IMR-90 (cell line): ENCODE measurements at regions not wholly inside any gene's neighbourhood (a gene's known extent, or its start where the extent isn't known, plus 50 kb on each side); places are given as distances from the start of the nearest gene placed in this dataset.

Source experiments
- ATAC-seq: fragments of 200-7000 bp; cut with Tn5 transposase; 2 replicates; pipeline ENCODE4 v1.9.1; 2020; ENCODE audit warnings: low read depth, mild to moderate bottlenecking, moderate library complexity
- BruUV-seq: library from RNA; stranded (reverse); fragments of 400-500 nt; replicated peaks from 2 replicates; lab custom pipeline; 2021; lab: Mats Ljungman, UMichigan
- CTCF ChIA-PET: fragments of 300-600 bp; formaldehyde crosslinking; extraction: SDS; loops from one replicate; lab custom pipeline; 2021; ENCODE audit warnings: antibody characterized with exemption; lab: Yijun Ruan, JAX
- POLR2A ChIA-PET: fragments of 300-600 bp; sonication (Branson Sonifier 250); formaldehyde crosslinking; loops from one replicate; lab custom pipeline; 2022; ENCODE audit warnings: antibody characterized with exemption; ENCODE audit not compliant: unreplicated experiment; lab: Charles Lee
- DNase-seq: peaks from one replicate; pipeline ENCODE4 v3.0.0; 2013
- H2AFZ ChIP-seq: replicated peaks from 2 replicates; pipeline ENCODE3; 2013; ENCODE audit warnings: low read length, mild to moderate bottlenecking; ENCODE audit not compliant: poor library complexity
- H2AK5ac ChIP-seq: 2 replicates; pipeline ENCODE4 v1.6.1; 2013; ENCODE audit warnings: low read depth, low read length, inconsistent platforms
- H2AK9ac ChIP-seq: replicated peaks from 2 replicates; pipeline ENCODE3; 2013; ENCODE audit warnings: mild to moderate bottlenecking, low read depth, low read length, moderate library complexity; ENCODE audit not compliant: poor library complexity
- H2BK120ac ChIP-seq: 2 replicates; pipeline ENCODE4 v1.6.1; 2013; ENCODE audit warnings: low read depth, low read length, inconsistent platforms
- H2BK15ac ChIP-seq: 3 replicates; pipeline ENCODE4 v1.6.1; 2013; ENCODE audit warnings: low read depth, low read length, inconsistent platforms
- H2BK20ac ChIP-seq: 2 replicates; pipeline ENCODE4 v1.6.1; 2013; ENCODE audit warnings: low read depth, mild to moderate bottlenecking, inconsistent platforms, low read length, moderate library complexity
- H2BK5ac ChIP-seq: 2 replicates; pipeline ENCODE4 v1.6.1; 2013; ENCODE audit warnings: mild to moderate bottlenecking, low read depth, low read length, inconsistent platforms; ENCODE audit not compliant: poor library complexity, severe bottlenecking
- H3K14ac ChIP-seq: replicated peaks from 2 replicates; pipeline ENCODE4 v1.6.1; 2013; ENCODE audit warnings: low read depth, low read length, inconsistent platforms
- H3K18ac ChIP-seq: 2 replicates; pipeline ENCODE4 v1.6.1; 2013; ENCODE audit warnings: low read depth, low read length, control low read depth
- H3K23ac ChIP-seq: 2 replicates; pipeline ENCODE4 v1.6.1; 2013; ENCODE audit warnings: low read depth, low read length, inconsistent platforms
- H3K27ac ChIP-seq: 2 replicates; pipeline ENCODE4 v1.5.1; 2013; ENCODE audit warnings: mild to moderate bottlenecking, control low read depth, low read length; ENCODE audit not compliant: insufficient read depth
- H3K27me3 ChIP-seq: 2 replicates; pipeline ENCODE4 v1.6.1; 2013; ENCODE audit warnings: low read length; ENCODE audit not compliant: control insufficient read depth, insufficient read depth
- H3K36me3 ChIP-seq: 2 replicates; pipeline ENCODE4 v1.6.1; 2013; ENCODE audit warnings: low read length, mixed read lengths; ENCODE audit not compliant: control insufficient read depth, insufficient read depth
- H3K4ac ChIP-seq: 2 replicates; pipeline ENCODE4 v1.6.1; 2013; ENCODE audit warnings: low read depth, low read length, inconsistent platforms
- H3K4me1 ChIP-seq: 2 replicates; pipeline ENCODE4 v1.6.1; 2013; ENCODE audit warnings: low read length, mixed read lengths; ENCODE audit not compliant: control insufficient read depth, insufficient read depth
- H3K4me2 ChIP-seq: 2 replicates; pipeline ENCODE4 v1.6.1; 2013; ENCODE audit warnings: low read depth, mild to moderate bottlenecking, control low read depth, low read length, moderate library complexity
- H3K4me3 ChIP-seq: 2 replicates; pipeline ENCODE4 v1.5.1; 2013; ENCODE audit warnings: low read depth, mild to moderate bottlenecking, control low read depth, low read length, moderate library complexity; ENCODE audit not compliant: insufficient read depth
- H3K56ac ChIP-seq: 2 replicates; pipeline ENCODE4 v1.6.1; 2013; ENCODE audit warnings: low read length, inconsistent platforms; ENCODE audit not compliant: insufficient read depth; ENCODE audit errors: extremely low read depth
- H3K79me1 ChIP-seq, 2 experiments: 2 replicates each; pipeline ENCODE4 v1.6.1; 2013; ENCODE audit warnings: low read length in 2 of 2, inconsistent platforms in 1 of 2, low read depth in 1 of 2
- H3K9ac ChIP-seq: 2 replicates; pipeline ENCODE4 v1.6.1; 2013; ENCODE audit warnings: low read depth, low read length, control low read depth
- H3K9me1 ChIP-seq: 2 replicates; pipeline ENCODE4 v1.6.1; 2013; ENCODE audit warnings: low read length, inconsistent platforms; ENCODE audit not compliant: insufficient read depth
- H3K9me3 ChIP-seq: 2 replicates; pipeline ENCODE4 v1.6.1; 2013; ENCODE audit warnings: low read length; ENCODE audit not compliant: control insufficient read depth, insufficient read depth
- H4K20me1 ChIP-seq: 2 replicates; pipeline ENCODE4 v1.6.1; 2013; ENCODE audit warnings: low read length, inconsistent platforms; ENCODE audit not compliant: insufficient read depth
- H4K5ac ChIP-seq: 2 replicates; pipeline ENCODE4 v1.6.1; 2013; ENCODE audit warnings: mild to moderate bottlenecking, low read depth, low read length, control low read depth
- H4K8ac ChIP-seq, 2 experiments: 2 replicates each; pipeline ENCODE4 v1.6.1; 2013; ENCODE audit warnings: low read depth in 2 of 2, low read length in 2 of 2, control low read depth in 1 of 2, inconsistent platforms in 1 of 2
- H4K91ac ChIP-seq: 2 replicates; pipeline ENCODE4 v1.6.1; 2013; ENCODE audit warnings: low read depth, low read length, inconsistent platforms; ENCODE audit not compliant: insufficient read depth
- CEBPB ChIP-seq: IDR thresholded peaks from 2 replicates; pipeline ENCODE4 v1.6.1; 2012; ENCODE audit warnings: low read depth, low read length, improper control_type of control experiment
- MAFK ChIP-seq: IDR thresholded peaks from 2 replicates; pipeline ENCODE4 v1.6.1; 2012; ENCODE audit warnings: low read depth, low read length, improper control_type of control experiment
- WGBS, 2 experiments: methylation state at CpG; one replicate each; pipeline versions ENCODE4 v1.1.5 to v1.1.7; 2013; ENCODE audit warnings: missing lambda C conversion rate in 2 of 2; ENCODE audit not compliant: insufficient read length in 1 of 2; ENCODE audit errors: extremely low coverage in 2 of 2; 5-methylcytosine and 5-hydroxymethylcytosine counted together
- dilution Hi-C: fragments of 300-500 bp; cut with HindIII; formaldehyde crosslinking; loops from one replicate; pipeline ENCODE4 v1.14.3; 2018; ENCODE audit warnings: low sequenced_read_pairs; ENCODE audit not compliant: unreplicated experiment
- in situ Hi-C: fragments of 300-500 bp; cut with MboI; formaldehyde crosslinking; loops from 3 replicates; pipeline ENCODE4 v1.14.3; 2019; ENCODE audit warnings: low sequenced_read_pairs, inconsistent platforms, mixed read lengths
- intact Hi-C: fragments of 100-400 bp; cut with micrococcal nuclease; formaldehyde crosslinking; loops from 2 replicates; pipeline ENCODE4 v1.10.0; 2022

- intact Hi-C loops = no loop called here
Measured at GRCh38 chr4:114396808-114397207, 201.8 kb upstream of the UGT8 start.

More at GRCh38 chr4:114396808-114397207, 201.8 kb upstream of the UGT8 start:
- Histone ChIP-seq H3K9ac (no peak overlapping the region), H3K4me2 (no peak overlapping the region), H3K4ac (no peak overlapping the region), H3K27ac (no peak overlapping the region), H4K5ac (no peak overlapping the region), H2BK15ac (no peak overlapping the region), H3K18ac (no peak overlapping the region), H2AK9ac (no peak overlapping the region), H4K20me1 (no peaks in the 10 kb centered on the region), H3K9me1 (no peaks in the 10 kb centered on the region), H3K36me3 (no peaks in the 10 kb centered on the region), H3K56ac (no peak overlapping the region), H3K9me3 (no peaks in the 10 kb centered on the region), H4K91ac (no peak overlapping the region), H2AFZ (no peak overlapping the region), H3K23ac (no peak overlapping the region), H3K14ac (no peak overlapping the region), H2AK5ac (no peak overlapping the region), H2BK5ac (no peak overlapping the region), H2BK20ac (no peak overlapping the region), H2BK120ac (no peak overlapping the region), H3K4me3 (no peak overlapping the region), H4K8ac (no peak overlapping the region), H3K79me1 (no peaks in the 10 kb centered on the region), H3K4me1 (no peaks in the 10 kb centered on the region), H3K27me3 (peaks cover 12% of the 10 kb centered on the region)
- ATAC-seq = no peak
- in situ Hi-C loops (loop anchor here (10.0 to 25.0 kb wide), 3 partner anchors 258 to 1110 kb away; no protein-coding TSS in a partner anchor), dilution Hi-C loops (no loop called here)
- BruUV-seq = no TSS peak
- ChIA-PET POLR2A (no interaction called here), CTCF (no interaction called here)
- DNase-seq = no peak
- no CpG with 5 or more reads among the region's 2 CpGs for WGBS, 2 experiments
- TF ChIP-seq CEBPB (peak; percentile 65), MAFK (no peak)
